K562 (cell line): ENCODE measurements at regions not wholly inside any gene's neighbourhood (a gene's known extent, or its start where the extent isn't known, plus 50 kb on each side); places are given as distances from the start of the nearest gene placed in this dataset.

Experiments used
- ATAC-seq: fragments of 200-7000 bp; cut with Tn5 transposase; 3 replicates; pipeline ENCODE4 v1.9.1; 2020; ENCODE audit warnings: moderate library complexity
- BruUV-seq: library from RNA; stranded (reverse); fragments of 400-500 nt; replicated peaks from 2 replicates; lab custom pipeline; 2021; lab: Mats Ljungman, UMichigan
- CTCF ChIA-PET: fragments of 300-600 bp; formaldehyde crosslinking; extraction: SDS; loops from one replicate; lab custom pipeline; 2021; ENCODE audit warnings: low intra/inter-chr PET ratio; lab: Yijun Ruan, JAX
- POLR2A ChIA-PET: fragments of 300-600, 350-650 bp; sonication (Branson Sonifier 250); formaldehyde crosslinking; extraction: SDS; loops from one replicate; lab custom pipeline; 2021; ENCODE audit warnings: antibody characterized with exemption, inconsistent platforms; lab: Yijun Ruan, JAX
- DNase-seq, 4 experiments: peaks; one replicate each; pipeline versions ENCODE4 v3.0.0 to v3.0.0-alpha.2; 2011 to 2018; ENCODE audit warnings: low spot score in 3 of 4, mixed read lengths in 3 of 4; ENCODE audit errors: extremely low read depth in 1 of 4
- FAIRE-seq: peaks from 2 replicates; lab custom pipeline; 2011; peaks lifted over from hg19 to GRCh38; lab: Jason Lieb, UNC
- H2AFZ ChIP-seq: 2 replicates; pipeline ENCODE4 v1.6.0; 2011; ENCODE audit warnings: low read depth, low read length, control low read depth, inconsistent platforms
- H3K27ac ChIP-seq: fragments of 200-600 bp; 3 replicates; pipeline ENCODE4 v1.8.0; 2011; ENCODE audit warnings: low read depth, mild to moderate bottlenecking, control low read depth, inconsistent platforms, low read length, moderate library complexity, mixed read lengths; ENCODE audit errors: extremely low read depth
- H3K27me3 ChIP-seq, 2 experiments: fragments of 300-600 bp in 1 of 2; 2 replicates in 1 of 2; 3 replicates in 1 of 2; pipeline versions ENCODE4 v1.6.0 to v1.8.0; 2011; ENCODE audit warnings: inconsistent platforms in 2 of 2, low read length in 2 of 2, mild to moderate bottlenecking in 1 of 2, mixed read lengths in 1 of 2, moderate library complexity in 1 of 2; ENCODE audit not compliant: control insufficient read depth in 2 of 2, insufficient read depth in 2 of 2
- H3K36me3 ChIP-seq: fragments of 300-600 bp; 3 replicates; pipeline ENCODE4 v1.8.0; 2011; ENCODE audit warnings: mild to moderate bottlenecking, low read length, inconsistent platforms; ENCODE audit not compliant: control insufficient read depth, insufficient read depth
- H3K4me1 ChIP-seq, 2 experiments: fragments of 200-600 bp in 1 of 2; replicated peaks in 1 of 2; 2 replicates in 1 of 2; 3 replicates in 1 of 2; pipeline versions ENCODE4 v1.5.1 to v1.8.0; 2011; ENCODE audit warnings: inconsistent platforms in 2 of 2, low read length in 2 of 2, mild to moderate bottlenecking in 1 of 2, mixed read lengths in 1 of 2, moderate library complexity in 1 of 2; ENCODE audit not compliant: control insufficient read depth in 2 of 2, insufficient read depth in 2 of 2
- H3K4me2 ChIP-seq: 2 replicates; pipeline ENCODE4 v1.6.1; 2011; ENCODE audit warnings: low read length, control low read depth, inconsistent platforms, mixed read lengths; ENCODE audit not compliant: insufficient read depth
- H3K4me3 ChIP-seq: fragments of 200-600 bp; sonication (generic), shearing (Covaris generic); 2 replicates; pipeline ENCODE4 v1.5.1; 2016; ENCODE audit warnings: control low read depth, inconsistent platforms
- H3K79me2 ChIP-seq: fragments of 200-600 bp; 3 replicates; pipeline ENCODE4 v1.8.0; 2011; ENCODE audit warnings: low read length, inconsistent platforms; ENCODE audit not compliant: control insufficient read depth, insufficient read depth
- H3K9ac ChIP-seq, 2 experiments: 2 replicates each; pipeline versions ENCODE4 v1.6.0 to v1.6.1; 2011; ENCODE audit warnings: low read depth in 2 of 2, low read length in 2 of 2, control low read depth in 1 of 2, inconsistent platforms in 1 of 2, mild to moderate bottlenecking in 1 of 2, mixed read lengths in 1 of 2; ENCODE audit not compliant: insufficient read depth in 1 of 2
- H3K9me1 ChIP-seq: one replicate; pipeline ENCODE4 v1.6.0; 2011; ENCODE audit warnings: inconsistent platforms, mild to moderate bottlenecking, low read length, moderate library complexity; ENCODE audit not compliant: control insufficient read depth, insufficient read depth
- H3K9me3 ChIP-seq: replicated peaks from 2 replicates; pipeline ENCODE4 v1.5.1; 2011; ENCODE audit warnings: low read depth, low read length, inconsistent platforms; ENCODE audit not compliant: control insufficient read depth, insufficient read depth
- H4K20me1 ChIP-seq: replicated peaks from 2 replicates; pipeline ENCODE4 v1.6.1; 2011; ENCODE audit warnings: low read length, inconsistent platforms, mixed read lengths; ENCODE audit not compliant: control insufficient read depth, insufficient read depth
- CBX8 ChIP-seq: fragments of 200-600 bp; sonication (generic); IDR thresholded peaks from 2 replicates; pipeline ENCODE4 v1.6.1; 2012; ENCODE audit warnings: borderline replicate concordance, mixed run types, low read depth, mild to moderate bottlenecking, moderate library complexity, mixed read lengths, low read length, control low read depth, inconsistent platforms; ENCODE audit not compliant: poor library complexity, severe bottlenecking; ENCODE audit errors: extremely low read depth
- KLF6 ChIP-seq: fragments of 250-450 bp; sonication (Bioruptor Pico); IDR thresholded peaks from 2 replicates; pipeline ENCODE4 v1.4.0; 2020; ENCODE audit warnings: mild to moderate bottlenecking, moderate library complexity, borderline replicate concordance
- NFE2 ChIP-seq: IDR thresholded peaks from 2 replicates; pipeline ENCODE4 v1.6.1; 2014; ENCODE audit warnings: antibody characterized with exemption, low read depth
- NR2F6 ChIP-seq: fragments of 450-650 bp; formaldehyde crosslinking; IDR thresholded peaks from 2 replicates; pipeline ENCODE4 v1.4.0; 2020; ENCODE audit warnings: mild to moderate bottlenecking
- RREB1 ChIP-seq: fragments of 250-450 bp; sonication (Bioruptor Pico); IDR thresholded peaks from 2 replicates; pipeline ENCODE4 v1.4.0; 2020
- YBX1 ChIP-seq: fragments of 450-650 bp; IDR thresholded peaks from 2 replicates; pipeline ENCODE4 v1.7.1; 2016; ENCODE audit warnings: mild to moderate bottlenecking
- ZBTB11 ChIP-seq, 3 experiments: fragments of 200-800 bp in 1 of 3; fragments of 250-450 bp in 1 of 3; fragments of 450-650 bp in 1 of 3; sonication (Bioruptor Pico) in 1 of 3; sonication (Bioruptor generic) in 1 of 3; formaldehyde crosslinking in 1 of 3; IDR thresholded peaks; 2 replicates each; pipeline versions ENCODE4 v1.6.1 to v1.8.0; 2016 to 2022; ENCODE audit warnings: mild to moderate bottlenecking in 2 of 3, missing genetic modification characterization in 2 of 3, missing compliant biosample characterization in 1 of 3, moderate library complexity in 1 of 3
- ZFP1 ChIP-seq: fragments of 450-650 bp; formaldehyde crosslinking; IDR thresholded peaks from 2 replicates; pipeline ENCODE4 v1.4.0; 2020; ENCODE audit warnings: mild to moderate bottlenecking, mixed read lengths
- ZNF586 ChIP-seq: fragments of 450-650 bp; formaldehyde crosslinking; conservative IDR thresholded peaks from 2 replicates; pipeline ENCODE4 v1.4.0; 2020; ENCODE audit warnings: mild to moderate bottlenecking, moderate library complexity
- WGBS: fragments of 100-300 bp; shearing (Covaris generic); methylation state at CpG from one replicate; pipeline ENCODE4 v1.1.6; 2016; ENCODE audit warnings: low coverage, mixed read lengths; ENCODE audit not compliant: insufficient coverage; ENCODE audit errors: missing lambda C conversion rate; 5-methylcytosine and 5-hydroxymethylcytosine counted together
- in situ Hi-C: fragments of 300-500 bp; cut with MboI; formaldehyde crosslinking; loops from 4 replicates; pipeline ENCODE4 v1.15.0; 2018; ENCODE audit warnings: inconsistent platforms, mixed read lengths
- intact Hi-C: fragments of 100-400 bp; cut with micrococcal nuclease; formaldehyde crosslinking; loops from 2 replicates; pipeline ENCODE4 v1.14.2; 2022

- CTCF ChIA-PET: no interaction called here
- no peak overlapping the region for H3K4me2 ChIP-seq
- no peaks in the 10 kb centered on the region for H3K4me1 ChIP-seq
- H3K79me2 ChIP-seq: no peaks in the 10 kb centered on the region
- FAIRE-seq: no peak
- no peak for DNase-seq
- H3K27ac ChIP-seq: no peak overlapping the region
- no peaks in the 10 kb centered on the region; the same call in 1 of the 2 replicates for H4K20me1 ChIP-seq
- H3K27me3 ChIP-seq: no peaks in the 10 kb centered on the region
- no peak overlapping the region for H3K4me3 ChIP-seq
- POLR2A ChIA-PET: no interaction called here
- in situ Hi-C loops: no loop called here
- no peak overlapping the region for H2AFZ ChIP-seq
- 5% methylated on average over 3 of the region's 3 CpGs for WGBS
- no TSS peak for BruUV-seq
- H3K9me1 ChIP-seq: no peaks in the 10 kb centered on the region
- ATAC-seq: no peak
- no peaks in the 10 kb centered on the region for H3K36me3 ChIP-seq
- H3K9ac ChIP-seq: no peak overlapping the region
- H3K9me3 ChIP-seq: no peaks in the 10 kb centered on the region
- intact Hi-C loops: no loop called here
- TF ChIP-seq CBX8: no peak
- TF ChIP-seq KLF6 (CRISPR knock-in tag): no peak
- TF ChIP-seq ZNF586 (CRISPR knock-in tag): no peak
- TF ChIP-seq YBX1: no peak
- no peak for TF ChIP-seq NR2F6 (CRISPR knock-in tag)
- TF ChIP-seq NFE2: no peak
- TF ChIP-seq ZFP1: no peak
- TF ChIP-seq ZBTB11 (CRISPR knock-in tag; IDR thresholded peaks at IDR 0.05): no peak
- no peak for TF ChIP-seq RREB1 (CRISPR knock-in tag)
Observed at GRCh38 chr4:144851948-144852347, 206.0 kb downstream of the HHIP start.
